ENCODE measurements at regions not wholly inside any gene's neighbourhood (a gene's known extent, or its start where the extent isn't known, plus 50 kb on each side); places are given as distances from the start of the nearest gene placed in this dataset.

DNA sequence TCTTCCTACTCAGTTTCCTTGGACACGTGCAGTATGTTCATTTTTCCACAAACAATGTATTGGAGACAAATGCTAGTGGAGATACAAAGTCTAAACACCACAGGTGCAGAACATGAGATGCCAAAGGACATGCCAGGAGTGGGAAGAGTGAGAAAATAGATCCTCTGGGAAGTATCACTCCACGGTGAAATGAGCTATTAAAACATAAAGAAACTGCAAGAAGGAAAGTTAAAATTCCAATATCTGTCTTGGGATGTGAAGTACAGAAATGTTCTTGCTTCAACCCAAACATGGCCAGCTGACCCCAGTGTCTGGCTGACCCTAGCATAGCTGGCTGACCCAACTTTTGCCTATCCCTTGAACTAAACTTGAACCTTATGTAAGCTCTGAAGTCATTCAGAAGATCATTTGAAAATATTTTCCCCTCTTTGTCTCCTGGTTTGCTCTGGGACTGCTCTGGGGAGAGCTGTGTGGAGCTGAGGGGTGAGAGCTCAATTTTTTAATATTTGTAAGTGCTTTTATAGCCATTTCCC lies 59.5 kb downstream of the FZD1 start:
- no peak for DNase-seq
- peaks cover 15% of the 10 kb centered on the region for H3K4me1 ChIP-seq
- no peaks in the 10 kb centered on the region for H3K36me3 ChIP-seq
- H3K27me3 ChIP-seq (ENCODE audit: low read depth): no peaks in the 10 kb centered on the region
- H3K9me3 ChIP-seq (replicated peaks): no peaks in the 10 kb centered on the region
- no peak overlapping the region for H3K4me3 ChIP-seq
- TF ChIP-seq, protein P1, sequence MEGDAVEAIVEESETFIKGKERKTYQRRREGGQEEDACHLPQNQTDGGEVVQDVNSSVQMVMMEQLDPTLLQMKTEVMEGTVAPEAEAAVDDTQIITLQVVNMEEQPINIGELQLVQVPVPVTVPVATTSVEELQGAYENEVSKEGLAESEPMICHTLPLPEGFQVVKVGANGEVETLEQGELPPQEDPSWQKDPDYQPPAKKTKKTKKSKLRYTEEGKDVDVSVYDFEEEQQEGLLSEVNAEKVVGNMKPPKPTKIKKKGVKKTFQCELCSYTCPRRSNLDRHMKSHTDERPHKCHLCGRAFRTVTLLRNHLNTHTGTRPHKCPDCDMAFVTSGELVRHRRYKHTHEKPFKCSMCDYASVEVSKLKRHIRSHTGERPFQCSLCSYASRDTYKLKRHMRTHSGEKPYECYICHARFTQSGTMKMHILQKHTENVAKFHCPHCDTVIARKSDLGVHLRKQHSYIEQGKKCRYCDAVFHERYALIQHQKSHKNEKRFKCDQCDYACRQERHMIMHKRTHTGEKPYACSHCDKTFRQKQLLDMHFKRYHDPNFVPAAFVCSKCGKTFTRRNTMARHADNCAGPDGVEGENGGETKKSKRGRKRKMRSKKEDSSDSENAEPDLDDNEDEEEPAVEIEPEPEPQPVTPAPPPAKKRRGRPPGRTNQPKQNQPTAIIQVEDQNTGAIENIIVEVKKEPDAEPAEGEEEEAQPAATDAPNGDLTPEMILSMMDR (IDR thresholded peaks at IDR 0.05; ENCODE audit: borderline replicate concordance): no peak
- intact Hi-C loops (cut with micrococcal nuclease): no loop called here
- no peak overlapping the region for H3K27ac ChIP-seq (replicated peaks)

DNA sequence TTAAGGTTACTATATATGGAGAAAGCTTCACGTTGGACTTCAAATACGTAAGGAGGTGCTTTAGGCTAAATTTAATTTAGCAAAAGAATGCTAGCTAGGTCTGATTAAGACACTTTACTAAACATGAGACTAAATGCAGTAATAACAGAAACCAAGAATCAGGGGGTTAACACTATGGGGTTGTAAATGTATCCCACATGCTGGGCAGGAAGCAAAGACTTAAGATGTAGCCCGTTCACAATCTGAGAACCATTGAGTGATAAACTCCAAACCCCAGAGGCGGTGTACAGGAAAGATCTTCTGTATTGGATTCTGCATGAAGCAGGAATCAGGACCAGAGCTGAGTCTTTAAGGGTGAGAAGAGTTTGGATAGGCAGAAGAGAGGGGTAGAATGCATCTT lies 60.4 kb downstream of the FZD1 start:
- TF ChIP-seq, protein P1 (IDR thresholded peaks at IDR 0.05; ENCODE audit: borderline replicate concordance): no peak
- H3K9me3 ChIP-seq (replicated peaks): no peaks in the 10 kb centered on the region
- no peak overlapping the region for H3K4me3 ChIP-seq
- peaks cover 15% of the 10 kb centered on the region for H3K4me1 ChIP-seq
- no peak overlapping the region for H3K27ac ChIP-seq (replicated peaks)
- DNase-seq: no peak
- no peaks in the 10 kb centered on the region for H3K27me3 ChIP-seq (ENCODE audit: low read depth)
- intact Hi-C loops (cut with micrococcal nuclease): no loop called here
- H3K36me3 ChIP-seq: no peaks in the 10 kb centered on the region

DNA sequence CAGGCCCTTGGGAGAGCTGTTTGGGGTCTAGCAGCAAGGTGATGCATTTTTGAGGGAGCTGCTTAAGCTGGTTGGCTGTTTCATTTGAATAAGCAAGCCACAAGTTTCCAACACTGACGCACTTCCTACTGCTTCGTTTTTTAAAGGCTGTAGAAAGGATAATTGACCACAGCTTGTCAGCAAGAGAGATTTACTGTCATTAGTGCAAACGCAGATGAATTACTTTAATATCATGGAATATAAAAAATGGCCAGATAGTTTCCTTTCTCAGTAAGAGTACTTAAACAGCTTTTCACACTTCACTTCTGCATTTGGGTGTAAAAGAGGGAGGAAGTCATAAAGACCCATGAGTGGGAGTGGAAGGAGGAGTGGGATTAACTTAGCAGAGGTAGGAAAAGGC lies 61.5 kb downstream of the FZD1 start:
- no peak overlapping the region for H3K4me3 ChIP-seq
- peaks cover 15% of the 10 kb centered on the region for H3K4me1 ChIP-seq
- no peaks in the 10 kb centered on the region for H3K36me3 ChIP-seq
- TF ChIP-seq, protein P1 (IDR thresholded peaks at IDR 0.05; ENCODE audit: borderline replicate concordance): no peak
- intact Hi-C loops (cut with micrococcal nuclease): no loop called here
- H3K9me3 ChIP-seq (replicated peaks): no peaks in the 10 kb centered on the region
- no peak for DNase-seq
- no peak overlapping the region for H3K27ac ChIP-seq (replicated peaks)
- H3K27me3 ChIP-seq (ENCODE audit: low read depth): no peaks in the 10 kb centered on the region

DNA sequence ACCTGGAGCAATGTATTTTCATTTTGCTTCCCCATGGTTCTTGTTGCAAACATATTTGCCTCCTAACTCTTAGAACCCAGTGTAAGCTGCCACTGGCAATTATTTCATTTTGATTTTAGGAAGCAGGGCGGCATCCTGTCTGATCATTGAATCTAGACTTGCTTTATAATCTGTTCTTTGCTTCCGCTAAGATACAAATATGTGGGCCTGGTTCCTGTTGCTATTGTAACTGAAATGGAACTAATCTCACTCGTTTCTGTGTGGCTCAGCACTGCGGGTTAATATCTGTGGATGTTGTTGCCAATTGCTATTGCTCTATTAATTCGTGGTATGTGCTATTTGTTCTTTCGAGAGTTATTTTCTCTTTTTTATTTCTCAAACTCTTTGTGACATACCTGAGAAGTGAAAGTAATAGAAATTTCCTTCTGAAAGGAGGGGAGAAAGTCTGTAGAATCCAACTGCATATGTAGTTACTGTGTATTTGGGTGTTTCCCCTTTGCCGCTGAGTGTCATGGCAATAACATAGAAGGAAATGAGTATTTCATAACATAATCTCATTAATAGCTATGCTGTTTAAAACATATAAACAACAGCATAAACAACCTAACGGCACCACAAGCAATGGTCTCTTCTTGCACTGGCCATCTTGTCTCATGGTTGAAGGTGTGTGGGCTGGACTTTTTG lies 62.4 kb downstream of the FZD1 start:
- Histone ChIP-seq H3K9me3 (replicated peaks) (no peaks in the 10 kb centered on the region), H3K27ac (replicated peaks) (peak overlapping the region; percentile 27), H3K4me1 (peaks cover 15% of the 10 kb centered on the region), H3K4me3 (no peak overlapping the region), H3K36me3 (no peaks in the 10 kb centered on the region), H3K27me3 (ENCODE audit: low read depth) (no peaks in the 10 kb centered on the region)
- TF ChIP-seq, protein P1 (IDR thresholded peaks at IDR 0.05; ENCODE audit: borderline replicate concordance): no peak
- intact Hi-C loops (cut with micrococcal nuclease): no loop called here
- DNase-seq: no peak

DNA sequence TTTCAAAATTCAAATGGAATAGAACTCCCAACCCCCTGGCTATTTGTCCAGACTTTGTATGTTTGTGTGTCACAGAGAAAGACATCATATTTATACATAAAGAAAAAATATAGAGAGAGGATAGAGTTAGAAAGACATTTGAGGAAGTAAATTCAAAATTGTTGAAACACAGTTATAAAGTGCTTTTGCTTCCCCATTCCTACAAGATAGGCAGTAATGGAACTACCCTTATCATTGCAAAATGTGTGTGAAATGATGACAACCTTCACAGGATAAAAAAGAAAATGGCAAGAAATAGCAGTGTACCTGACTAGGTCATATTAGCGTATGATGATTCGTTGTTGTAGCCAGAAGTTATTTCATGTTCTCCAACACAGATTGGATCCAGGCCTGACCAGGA lies 63.1 kb downstream of the FZD1 start:
- intact Hi-C loops (cut with micrococcal nuclease): no loop called here
- no peaks in the 10 kb centered on the region for H3K27me3 ChIP-seq (ENCODE audit: low read depth)
- H3K27ac ChIP-seq (replicated peaks): no peak overlapping the region
- no peak overlapping the region for H3K4me3 ChIP-seq
- H3K9me3 ChIP-seq (replicated peaks): no peaks in the 10 kb centered on the region
- H3K4me1 ChIP-seq: peaks cover 15% of the 10 kb centered on the region
- TF ChIP-seq, protein P1 (IDR thresholded peaks at IDR 0.05; ENCODE audit: borderline replicate concordance): no peak
- H3K36me3 ChIP-seq: no peaks in the 10 kb centered on the region
- DNase-seq: no peak
